ENCODE measurements at regions not wholly inside any gene's neighbourhood (a gene's known extent, or its start where the extent isn't known, plus 50 kb on each side); places are given as distances from the start of the nearest gene placed in this dataset.
"Not testable (repeated sequence)": the region's sequence is repeated elsewhere in the genome, so short reads cannot be mapped to it uniquely, and the experiment has no call there.

DNA sequence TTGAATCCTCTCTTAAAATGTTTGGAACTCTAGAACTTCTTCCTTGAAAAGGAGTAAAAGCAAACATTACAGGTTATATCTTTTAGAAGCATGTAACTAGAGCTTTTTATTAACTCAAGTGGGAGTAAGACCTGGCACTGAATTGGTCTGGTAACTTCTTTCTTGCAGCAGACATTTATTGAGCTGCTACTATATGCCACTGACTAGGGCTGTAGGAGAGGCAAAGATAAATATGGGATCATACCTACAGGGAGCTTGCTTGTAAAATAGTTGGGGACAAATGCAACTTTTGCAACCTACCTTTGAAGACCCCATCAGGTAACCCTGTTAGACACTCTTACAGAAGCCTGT is 231.9 kb upstream of the TUT7 start:
- Mint-ChIP-seq H3K27ac (no peak overlapping the region), H3K4me1 (no peaks in the 10 kb centered on the region), H3K4me3 (no peak overlapping the region), H3K27me3 (peaks cover 8% of the 10 kb centered on the region), H3K36me3 (no peaks in the 10 kb centered on the region), H3K9me3 (no peaks in the 10 kb centered on the region)
- DNase-seq = no peak

GRCh38 chr9:86585422-86586143 is 231.4 kb upstream of the TUT7 start:
- Mint-ChIP-seq H3K27me3 (peaks cover 8% of the 10 kb centered on the region), H3K9me3 (no peaks in the 10 kb centered on the region), H3K4me3 (no peak overlapping the region), H3K27ac (no peak overlapping the region), H3K4me1 (no peaks in the 10 kb centered on the region), H3K36me3 (no peaks in the 10 kb centered on the region)
- no peak for DNase-seq

GRCh38 chr9:86580688-86581087 is 226.5 kb upstream of the TUT7 start:
- Mint-ChIP-seq H3K4me1 (no peaks in the 10 kb centered on the region), H3K36me3 (no peaks in the 10 kb centered on the region), H3K27ac (no peak overlapping the region), H3K27me3 (peaks cover 8% of the 10 kb centered on the region), H3K9me3 (no peaks in the 10 kb centered on the region), H3K4me3 (no peak overlapping the region)
- no peak for DNase-seq

DNA sequence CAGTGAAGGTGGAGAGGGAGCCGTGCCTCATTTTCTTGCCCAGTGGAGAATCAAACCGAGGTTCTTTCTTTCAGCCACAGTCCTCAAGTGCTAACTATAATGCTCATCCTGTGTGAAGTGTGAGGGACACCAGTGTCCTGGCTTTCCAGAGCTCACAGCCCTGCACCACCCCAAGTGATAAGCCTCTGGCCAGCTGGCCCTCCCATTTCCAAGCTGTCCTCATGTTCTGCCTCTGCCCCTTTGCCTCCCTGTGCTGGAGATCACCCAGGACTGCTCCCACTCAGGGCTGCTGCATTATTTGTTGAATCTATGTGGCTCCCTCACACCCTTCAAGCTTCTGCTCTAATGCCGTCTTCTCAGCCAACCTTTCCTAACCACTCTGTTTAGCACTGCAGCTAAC is 224.5 kb upstream of the TUT7 start:
- H3K27ac Mint-ChIP-seq = no peak overlapping the region
- H3K9me3 Mint-ChIP-seq = no peaks in the 10 kb centered on the region
- peaks cover 10% of the 10 kb centered on the region for H3K27me3 Mint-ChIP-seq
- no peaks in the 10 kb centered on the region for H3K4me1 Mint-ChIP-seq
- no peak overlapping the region for H3K4me3 Mint-ChIP-seq
- no peak for DNase-seq
- H3K36me3 Mint-ChIP-seq = no peaks in the 10 kb centered on the region

DNA sequence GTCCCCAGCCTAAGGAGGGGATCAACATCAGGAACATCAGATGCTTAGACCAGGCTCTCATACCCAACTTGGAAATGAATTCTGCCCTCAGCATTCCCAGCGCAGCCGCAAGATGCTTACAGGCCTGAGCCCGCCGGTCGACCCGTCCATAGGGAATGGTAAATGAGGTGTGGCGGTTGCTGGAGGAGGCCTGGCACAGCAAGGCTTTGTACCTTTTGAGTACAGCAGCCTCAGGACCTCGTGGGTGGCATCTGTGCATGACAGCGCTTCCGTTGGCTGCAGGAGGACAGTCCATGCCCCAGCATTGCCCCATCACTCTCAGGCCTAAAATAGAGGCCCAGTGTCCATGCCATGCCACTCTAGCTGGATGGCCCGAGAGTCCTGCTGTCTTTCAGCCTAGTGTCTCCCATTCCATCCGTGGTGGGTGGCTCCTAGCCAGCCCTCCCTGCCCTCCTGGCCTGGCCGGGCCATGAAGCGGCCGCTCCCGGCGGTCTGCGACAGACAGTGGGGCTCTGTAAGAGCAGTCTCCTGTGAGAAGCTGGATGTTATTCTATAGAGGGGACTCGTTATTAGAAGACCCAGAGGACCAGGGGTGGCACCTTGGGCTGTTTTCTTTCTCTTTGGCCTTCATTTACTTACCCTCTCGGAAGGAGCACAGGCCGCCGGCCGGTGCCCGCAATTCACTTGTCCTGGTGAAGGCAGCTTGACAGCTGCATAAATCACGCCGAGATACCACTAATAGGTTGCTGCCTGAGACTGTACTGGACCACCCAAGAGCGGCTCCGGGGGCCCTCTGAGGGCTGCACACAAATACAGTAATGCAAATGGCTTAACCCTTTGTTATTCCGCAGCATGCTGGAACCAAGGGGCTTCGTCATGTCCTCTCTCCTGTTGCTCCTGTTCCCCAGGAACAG is 223.5 kb upstream of the TUT7 start:
- Mint-ChIP-seq H3K27me3 (peaks cover 5% of the 10 kb centered on the region), H3K4me1 (no peaks in the 10 kb centered on the region), H3K36me3 (no peaks in the 10 kb centered on the region), H3K4me3 (no peak overlapping the region), H3K9me3 (peaks cover 1% of the 10 kb centered on the region), H3K27ac (no peak overlapping the region)
- DNase-seq = no peak

DNA sequence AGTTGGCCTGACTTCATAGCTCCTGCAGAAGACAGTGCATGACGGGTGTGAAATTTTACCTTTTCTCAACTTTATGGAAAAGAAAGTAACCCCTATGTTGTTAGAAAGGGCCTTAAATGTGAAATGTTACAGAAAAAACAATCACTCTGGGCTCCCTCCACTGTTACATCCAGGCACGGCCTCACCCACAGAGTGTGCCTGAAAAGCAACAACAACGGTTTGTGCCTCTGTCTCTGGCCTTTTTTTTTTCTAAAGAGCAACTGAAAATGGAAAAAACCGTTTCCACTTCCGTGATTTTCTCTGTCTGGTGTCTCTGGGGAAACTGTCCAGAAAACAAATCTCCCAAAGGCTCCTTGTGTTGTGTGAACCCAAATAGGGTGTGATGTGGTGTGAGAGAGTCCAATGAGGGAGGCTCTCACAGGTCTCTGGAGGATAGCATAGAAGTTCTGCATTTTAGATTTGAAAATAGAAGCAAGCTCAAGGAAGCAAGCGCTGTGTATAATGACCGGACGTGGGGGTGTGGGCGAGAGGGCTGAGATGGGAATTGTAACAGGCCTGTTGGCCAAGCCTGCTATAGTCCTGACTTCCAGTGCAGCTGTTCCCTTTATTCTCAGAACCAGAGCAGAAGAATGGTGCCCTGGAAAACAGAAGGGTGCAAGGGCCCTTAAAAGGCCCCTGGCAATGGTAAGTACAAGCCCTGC is 221.8 kb upstream of the TUT7 start:
- Mint-ChIP-seq H3K4me3 (no peak overlapping the region), H3K9me3 (peaks cover 1% of the 10 kb centered on the region), H3K27me3 (peaks cover 5% of the 10 kb centered on the region), H3K36me3 (no peaks in the 10 kb centered on the region), H3K27ac (no peak overlapping the region), H3K4me1 (no peaks in the 10 kb centered on the region)
- DNase-seq = no peak

DNA sequence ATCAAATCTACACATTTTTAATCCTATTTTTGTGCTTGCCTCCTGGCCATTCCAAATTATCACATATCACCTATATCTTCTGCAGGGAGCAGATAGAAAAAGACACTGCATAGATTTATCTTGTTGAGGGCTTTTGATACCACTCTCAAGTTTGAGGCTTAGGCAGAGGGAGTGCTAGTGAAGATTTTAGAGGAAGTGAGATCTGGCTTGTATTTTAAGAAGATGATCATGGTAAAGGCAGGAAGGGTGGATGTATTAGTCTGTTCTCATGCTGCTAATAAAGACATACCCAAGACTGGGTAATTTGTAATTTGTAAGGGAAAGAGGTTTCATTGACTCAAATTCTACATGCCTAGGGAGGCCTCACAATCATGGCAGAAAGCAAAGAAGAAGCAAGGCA is 220.9 kb upstream of the TUT7 start:
- Mint-ChIP-seq H3K27me3 (peaks cover 5% of the 10 kb centered on the region), H3K36me3 (no peaks in the 10 kb centered on the region), H3K4me1 (no peaks in the 10 kb centered on the region), H3K27ac (no peak overlapping the region), H3K9me3 (peaks cover 1% of the 10 kb centered on the region), H3K4me3 (no peak overlapping the region)
- DNase-seq = no peak

DNA sequence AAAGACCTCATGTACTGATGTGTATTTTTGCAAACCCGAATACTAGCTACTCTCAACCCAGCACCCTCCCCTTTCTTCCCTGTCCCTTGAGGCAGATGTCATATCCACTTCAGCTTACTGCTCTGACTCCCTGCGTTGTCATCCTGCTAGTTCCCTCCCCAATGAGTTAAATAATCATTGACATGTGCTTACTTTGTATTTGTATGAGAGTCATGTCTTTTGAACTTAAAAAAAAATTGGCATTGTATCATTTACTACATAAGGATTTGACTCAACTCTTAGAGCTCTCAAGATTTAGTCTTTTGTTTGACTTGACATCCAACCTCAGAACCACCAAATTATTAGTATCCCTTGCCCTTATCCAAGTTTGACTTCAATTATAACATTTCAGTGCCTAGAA is 219.7 kb upstream of the TUT7 start:
- no peak for DNase-seq
- Mint-ChIP-seq H3K4me3 (no peak overlapping the region), H3K27ac (no peak overlapping the region)

DNA sequence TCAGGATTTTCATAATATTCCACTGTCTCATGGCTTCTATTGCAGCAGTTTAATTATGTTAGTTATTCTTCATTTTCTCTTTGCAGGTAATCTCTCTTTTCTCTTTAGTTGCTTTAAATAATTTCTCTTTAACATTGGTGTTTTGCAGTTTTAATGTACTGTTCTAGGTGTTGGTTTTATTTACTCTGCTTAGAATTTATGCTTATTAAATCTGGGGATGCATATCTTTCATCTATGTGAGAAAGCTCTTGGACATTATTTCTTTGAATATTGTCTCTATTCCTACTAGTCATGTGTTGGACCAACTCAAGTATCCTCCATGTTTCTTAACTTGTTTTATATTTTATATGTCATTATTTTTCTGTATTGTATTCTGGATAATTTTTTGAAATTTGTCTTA is 218.7 kb upstream of the TUT7 start:
- Mint-ChIP-seq H3K27ac (no peak overlapping the region), H3K4me1 (no peaks in the 10 kb centered on the region), H3K9me3 (peaks cover 5% of the 10 kb centered on the region), H3K27me3 (peaks cover 5% of the 10 kb centered on the region), H3K36me3 (no peaks in the 10 kb centered on the region), H3K4me3 (no peak overlapping the region)
- no peak for DNase-seq

More for the DNA sequence above, 219.7 kb upstream of the TUT7 start:
- H3K36me3 Mint-ChIP-seq = no peaks in the 10 kb centered on the region
- peaks cover 2% of the 10 kb centered on the region for H3K9me3 Mint-ChIP-seq
- peaks cover 5% of the 10 kb centered on the region for H3K27me3 Mint-ChIP-seq
- H3K4me1 Mint-ChIP-seq = no peaks in the 10 kb centered on the region

DNA sequence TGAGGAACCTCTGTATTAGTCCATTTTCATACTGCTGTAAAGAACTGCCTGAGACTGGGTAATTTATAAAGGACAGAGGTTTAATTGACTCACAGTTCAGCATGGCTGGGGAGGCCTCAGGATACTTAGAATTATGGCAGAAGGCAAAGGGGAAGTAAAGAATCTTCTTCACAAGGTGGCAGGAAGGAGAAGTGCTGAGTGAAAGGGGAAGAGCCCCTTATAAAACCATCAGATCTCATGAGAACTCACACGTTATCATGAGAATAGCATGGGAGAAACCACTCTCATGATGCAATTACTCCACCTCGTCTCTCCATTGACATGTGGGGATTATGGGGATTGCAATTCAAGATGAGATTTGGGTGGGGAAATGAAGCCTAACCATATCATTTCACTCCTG is 211.4 kb upstream of the TUT7 start:
- H3K27me3 Mint-ChIP-seq, H3K4me1 Mint-ChIP-seq, H3K36me3 Mint-ChIP-seq, H3K9me3 Mint-ChIP-seq, H3K4me3 Mint-ChIP-seq, H3K27ac Mint-ChIP-seq, DNase-seq: not testable (repeated sequence)

DNA sequence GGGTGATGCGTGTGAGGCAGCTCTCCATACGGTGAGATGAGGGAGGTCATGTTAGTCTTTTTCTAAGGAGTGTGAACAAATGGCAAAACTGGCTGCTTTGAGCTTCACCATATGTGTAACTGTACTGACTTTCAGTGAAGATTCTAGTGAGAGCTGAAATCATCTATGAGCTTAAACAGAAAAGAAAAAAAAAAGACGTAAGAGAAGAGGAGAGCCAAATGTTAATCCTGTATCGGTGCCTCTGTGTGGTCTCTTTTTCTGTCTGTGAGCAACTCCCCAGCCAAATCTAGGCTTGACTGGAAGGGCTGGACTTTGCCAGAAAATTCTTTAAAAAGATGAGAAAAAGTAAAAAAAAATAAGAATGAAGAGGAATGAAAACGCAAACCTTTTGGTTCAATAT is 209.7 kb upstream of the TUT7 start:
- H3K4me3 Mint-ChIP-seq = no peak overlapping the region
- H3K36me3 Mint-ChIP-seq = no peaks in the 10 kb centered on the region
- H3K4me1 Mint-ChIP-seq = no peaks in the 10 kb centered on the region
- H3K9me3 Mint-ChIP-seq = peaks cover 9% of the 10 kb centered on the region
- no peak overlapping the region for H3K27ac Mint-ChIP-seq
- DNase-seq = no peak
- H3K27me3 Mint-ChIP-seq = no peaks in the 10 kb centered on the region

DNA sequence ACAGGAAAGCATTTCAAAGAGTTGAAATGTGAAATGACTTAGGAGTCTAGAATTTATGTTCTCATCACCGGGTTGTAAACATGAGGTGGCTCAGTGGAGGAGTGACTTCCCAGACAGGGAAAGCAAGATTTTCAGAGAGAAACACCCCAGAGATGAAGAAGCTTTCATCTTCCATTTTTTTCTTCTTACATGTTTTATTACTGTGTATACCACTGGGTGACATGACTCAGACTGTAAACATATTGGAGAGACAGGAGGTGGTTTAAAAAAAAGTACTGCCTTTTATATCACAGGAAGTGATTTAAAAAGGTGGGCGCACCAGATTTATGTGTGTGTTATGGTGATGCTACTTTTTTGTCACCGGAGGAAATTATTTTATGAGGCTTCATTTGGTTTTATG is 209.1 kb upstream of the TUT7 start:
- no peak for DNase-seq
- peaks cover 6% of the 10 kb centered on the region for H3K9me3 Mint-ChIP-seq
- no peaks in the 10 kb centered on the region for H3K27me3 Mint-ChIP-seq
- H3K4me1 Mint-ChIP-seq = no peaks in the 10 kb centered on the region
- no peaks in the 10 kb centered on the region for H3K36me3 Mint-ChIP-seq
- no peak overlapping the region for H3K27ac Mint-ChIP-seq
- H3K4me3 Mint-ChIP-seq = no peak overlapping the region

GRCh38 chr9:86562691-86563090 is 208.5 kb upstream of the TUT7 start:
- no peaks in the 10 kb centered on the region for H3K27me3 Mint-ChIP-seq
- H3K27ac Mint-ChIP-seq = no peak overlapping the region
- no peaks in the 10 kb centered on the region for H3K36me3 Mint-ChIP-seq
- DNase-seq = no peak
- no peak overlapping the region for H3K4me3 Mint-ChIP-seq
- H3K9me3 Mint-ChIP-seq = peaks cover 6% of the 10 kb centered on the region
- H3K4me1 Mint-ChIP-seq = no peaks in the 10 kb centered on the region

DNA sequence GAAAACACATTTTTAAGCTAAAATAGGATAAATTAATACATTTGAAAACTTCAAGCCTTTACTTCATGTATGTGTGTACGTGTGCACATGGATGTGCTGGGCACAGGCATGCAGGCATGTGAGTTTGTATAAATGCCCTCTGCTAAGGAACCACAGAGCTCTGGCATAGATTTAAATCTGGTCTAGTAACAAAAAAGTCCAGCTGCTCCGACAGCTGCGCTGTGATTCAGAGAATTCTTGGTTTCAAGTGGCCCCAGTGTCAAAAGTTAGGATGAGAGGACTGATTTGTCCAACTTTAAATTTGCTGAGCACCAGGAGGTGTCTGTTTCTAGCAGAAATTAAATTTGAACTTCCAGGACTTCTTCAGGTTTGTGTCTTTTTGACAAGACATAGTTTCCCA is 203.7 kb upstream of the TUT7 start:
- no peak overlapping the region for H3K27ac Mint-ChIP-seq
- no peaks in the 10 kb centered on the region for H3K4me1 Mint-ChIP-seq
- H3K4me3 Mint-ChIP-seq = no peak overlapping the region
- H3K9me3 Mint-ChIP-seq = no peaks in the 10 kb centered on the region
- no peaks in the 10 kb centered on the region for H3K36me3 Mint-ChIP-seq
- H3K27me3 Mint-ChIP-seq = peaks cover 15% of the 10 kb centered on the region
- DNase-seq = no peak

GRCh38 chr9:86557063-86557766 is 203.0 kb upstream of the TUT7 start:
- H3K4me3 Mint-ChIP-seq = no peak overlapping the region
- H3K36me3 Mint-ChIP-seq = no peaks in the 10 kb centered on the region
- no peak for DNase-seq
- H3K27me3 Mint-ChIP-seq = peaks cover 22% of the 10 kb centered on the region
- H3K9me3 Mint-ChIP-seq = no peaks in the 10 kb centered on the region
- H3K4me1 Mint-ChIP-seq = no peaks in the 10 kb centered on the region
- no peak overlapping the region for H3K27ac Mint-ChIP-seq

Data from activated naive CD8-positive, alpha-beta T cell treated with anti-CD3 and anti-CD28 coated beads for 36 hours (primary cell).